GM12878 (cell line): ENCODE measurements at regions not wholly inside any gene's neighbourhood (a gene's known extent, or its start where the extent isn't known, plus 50 kb on each side); places are given as distances from the start of the nearest gene placed in this dataset.

ENCODE experiments used
- ATAC-seq: fragments of 200-7000 bp; cut with Tn5 transposase; 3 replicates; pipeline ENCODE4 v1.9.1; 2020; ENCODE audit warnings: mild to moderate bottlenecking, moderate library complexity
- BruUV-seq: library from RNA; stranded (reverse); fragments of 400-500 nt; replicated peaks from 2 replicates; lab custom pipeline; 2021; lab: Mats Ljungman, UMichigan
- CTCF ChIA-PET: fragments of 300-600 bp; sonication (Branson Sonifier 250); formaldehyde crosslinking; extraction: SDS; loops from one replicate; lab custom pipeline; 2021; ENCODE audit warnings: inconsistent platforms; lab: Yijun Ruan, JAX
- POLR2A ChIA-PET: fragments of 350-600 bp; formaldehyde crosslinking; extraction: SDS; loops from one replicate; lab custom pipeline; 2021; ENCODE audit warnings: inconsistent platforms; lab: Charles Lee
- RAD21 ChIA-PET: fragments of 300-600 bp; sonication (Branson Sonifier 250); formaldehyde crosslinking; loops from one replicate; lab custom pipeline; 2023; ENCODE audit warnings: antibody characterized with exemption; ENCODE audit not compliant: unreplicated experiment; lab: Charles Lee
- SMC1A ChIA-PET: fragments of 300-600 bp; sonication (Branson Sonifier 250); formaldehyde crosslinking; loops from one replicate; lab custom pipeline; 2023; ENCODE audit not compliant: unreplicated experiment, uncharacterized antibody; lab: Charles Lee
- DNase-seq: peaks from one replicate; pipeline ENCODE4 v3.0.0-alpha.2; 2011; ENCODE audit warnings: low read depth, low spot score
- FAIRE-seq: peaks from 3 replicates; lab custom pipeline; 2011; peaks lifted over from hg19 to GRCh38; lab: Jason Lieb, UNC
- H2AFZ ChIP-seq: 2 replicates; pipeline ENCODE4 v1.6.0; 2011; ENCODE audit warnings: low read depth, low read length, control low read depth; ENCODE audit not compliant: control insufficient read depth
- H3K27ac ChIP-seq: 2 replicates; pipeline ENCODE4 v1.5.1; 2011; ENCODE audit warnings: control low read depth; ENCODE audit not compliant: control insufficient read depth, insufficient read depth
- H3K27me3 ChIP-seq, 2 experiments: replicated peaks in 1 of 2; 2 replicates each; pipeline versions ENCODE4 v1.6.0 to v1.6.1; 2011; ENCODE audit warnings: low read length in 1 of 2; ENCODE audit not compliant: control insufficient read depth in 2 of 2, insufficient read depth in 2 of 2
- H3K36me3 ChIP-seq, 2 experiments: 2 replicates each; pipeline ENCODE4 v1.5.1; 2011; ENCODE audit warnings: low read length in 1 of 2; ENCODE audit not compliant: control insufficient read depth in 2 of 2, insufficient read depth in 2 of 2
- H3K4me1 ChIP-seq: 2 replicates; pipeline ENCODE4 v1.6.1; 2011; ENCODE audit warnings: mild to moderate bottlenecking, low read length, moderate library complexity, mixed read lengths; ENCODE audit not compliant: control insufficient read depth, insufficient read depth
- H3K4me2 ChIP-seq: 2 replicates; pipeline ENCODE4 v1.6.0; 2011; ENCODE audit warnings: control low read depth; ENCODE audit not compliant: control insufficient read depth, insufficient read depth
- H3K4me3 ChIP-seq: fragments of 200-600 bp; sonication (generic); 2 replicates; pipeline ENCODE4 v1.5.1; 2016
- H3K79me2 ChIP-seq: 2 replicates; pipeline ENCODE4 v1.6.0; 2011; ENCODE audit warnings: low read length; ENCODE audit not compliant: control insufficient read depth, insufficient read depth
- H3K9ac ChIP-seq: 2 replicates; pipeline ENCODE4 v1.8.0; 2011; ENCODE audit warnings: low read length, control low read depth, mixed read lengths; ENCODE audit not compliant: control insufficient read depth, insufficient read depth
- H3K9me3 ChIP-seq: replicated peaks from 3 replicates; pipeline ENCODE4 v1.5.1; 2011; ENCODE audit warnings: mild to moderate bottlenecking, low read length; ENCODE audit not compliant: control insufficient read depth, insufficient read depth
- H4K20me1 ChIP-seq: 2 replicates; pipeline ENCODE4 v1.6.0; 2011; ENCODE audit not compliant: control insufficient read depth, insufficient read depth
- ATF7 ChIP-seq: fragments of 450-650 bp; IDR thresholded peaks from 2 replicates; pipeline ENCODE4 v1.6.1; 2016; ENCODE audit warnings: low read depth, mild to moderate bottlenecking
- BMI1 ChIP-seq: fragments of 450-650 bp; IDR thresholded peaks from 2 replicates; pipeline ENCODE4 v1.6.1; 2016; ENCODE audit warnings: mild to moderate bottlenecking, moderate library complexity, borderline replicate concordance
- CBFB ChIP-seq: IDR thresholded peaks from 2 replicates; pipeline ENCODE4 v1.6.1; 2016; ENCODE audit warnings: antibody characterized with exemption, low read depth
- CBX3 ChIP-seq: fragments of 200-600 bp; sonication (generic); IDR thresholded peaks from 2 replicates; pipeline ENCODE4 v1.6.1; 2016; ENCODE audit warnings: low read depth, borderline replicate concordance
- CBX5 ChIP-seq: sonication (generic); IDR thresholded peaks from 2 replicates; pipeline ENCODE4 v1.6.1; 2016; ENCODE audit warnings: low read depth, moderate library complexity, mild to moderate bottlenecking, inconsistent platforms
- CEBPB ChIP-seq, 2 experiments: fragments of 150-350 bp in 1 of 2; IDR thresholded peaks; 2 replicates each; pipeline ENCODE4 v1.6.1; 2012 to 2014; ENCODE audit warnings: low read depth in 2 of 2, low read length in 2 of 2, borderline replicate concordance in 1 of 2, inconsistent platforms in 1 of 2
- ESRRA ChIP-seq: IDR thresholded peaks from 2 replicates; pipeline ENCODE4 v1.6.1; 2012; ENCODE audit warnings: mild to moderate bottlenecking, low read length, improper control_type of control experiment
- FOXK2 ChIP-seq: fragments of 450-650 bp; IDR thresholded peaks from 2 replicates; pipeline ENCODE4 v1.6.1; 2017; ENCODE audit warnings: mild to moderate bottlenecking, moderate library complexity
- FOXM1 ChIP-seq: IDR thresholded peaks from 2 replicates; pipeline ENCODE4 v1.6.1; 2012; ENCODE audit warnings: low read depth, mild to moderate bottlenecking, inconsistent platforms, low read length, moderate library complexity
- MXI1 ChIP-seq: fragments of 150-350 bp; IDR thresholded peaks from 2 replicates; pipeline ENCODE4 v1.6.1; 2011; ENCODE audit warnings: low read depth, mild to moderate bottlenecking, inconsistent platforms, low read length, improper control_type of control experiment
- POLR2AphosphoS2 ChIP-seq: IDR thresholded peaks from 2 replicates; pipeline ENCODE4 v1.6.1; 2011; ENCODE audit warnings: low read depth, mild to moderate bottlenecking, low read length, improper control_type of control experiment, moderate library complexity
- RUNX3 ChIP-seq: IDR thresholded peaks from 2 replicates; pipeline ENCODE4 v1.6.1; 2012; ENCODE audit warnings: low read length, inconsistent platforms
- SMAD5 ChIP-seq: IDR thresholded peaks from 2 replicates; pipeline ENCODE4 v1.6.1; 2016; ENCODE audit warnings: antibody characterized with exemption, low read depth
- SP1 ChIP-seq: IDR thresholded peaks from one replicate; pipeline ENCODE4 v1.6.1; 2011; ENCODE audit warnings: low read depth, low read length
- STAT3 ChIP-seq: IDR thresholded peaks from 2 replicates; pipeline ENCODE4 v1.6.1; 2011; ENCODE audit warnings: low read depth, low read length, improper control_type of control experiment
- WGBS: methylation state at CpG from one replicate; pipeline ENCODE4 v1.1.6; 2016; ENCODE audit warnings: low lambda C conversion rate; ENCODE audit not compliant: insufficient replicate concordance, insufficient coverage; ENCODE audit errors: missing lambda C conversion rate; 5-methylcytosine and 5-hydroxymethylcytosine counted together
- in situ Hi-C: fragments of 300-500 bp; cut with MboI; formaldehyde crosslinking; loops from 9 replicates; pipeline ENCODE4 v1.14.3; 2018; ENCODE audit warnings: mixed read lengths
- intact Hi-C: fragments of 100-400 bp; cut with micrococcal nuclease; formaldehyde crosslinking; loops from one replicate; pipeline ENCODE4 v1.14.2; 2022; ENCODE audit not compliant: unreplicated experiment
- TF ChIP-seq, protein P1 (sequence below): fragments of 450-650 bp; formaldehyde crosslinking; IDR thresholded peaks from 2 replicates; pipeline ENCODE4 v1.5.0; 2022; ENCODE audit warnings: mild to moderate bottlenecking, missing genetic modification characterization
- TF ChIP-seq, protein P2 (sequence below): IDR thresholded peaks from 2 replicates; pipeline ENCODE4 v1.6.1; 2011; ENCODE audit warnings: mild to moderate bottlenecking, low read depth, low read length, moderate library complexity; ENCODE audit not compliant: insufficient replicate concordance

DNA sequence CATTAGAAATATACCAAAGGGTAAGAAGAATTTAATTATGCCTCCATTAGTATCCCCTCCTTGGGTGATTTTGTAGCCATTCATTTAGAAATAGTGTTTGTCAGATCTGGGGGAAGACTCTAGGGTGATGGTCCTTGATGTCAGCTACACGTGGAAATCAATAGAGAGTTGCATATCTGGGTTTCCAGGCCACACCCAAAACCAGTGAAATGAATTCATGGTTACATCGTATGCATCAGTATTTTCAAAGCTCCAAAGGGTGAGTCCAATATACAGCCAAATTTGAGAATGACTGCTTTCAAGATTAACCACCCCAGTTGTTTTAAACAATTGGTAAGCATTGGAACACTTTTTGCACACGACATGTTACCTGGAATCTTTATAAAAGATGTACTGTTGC is 173.4 kb upstream of the SGCD start:
- POLR2A ChIA-PET, result no interaction called here
- intact Hi-C loops (no loop called here), in situ Hi-C loops (no loop called here)
- SMC1A ChIA-PET, result no interaction called here
- DNase-seq (no peak), FAIRE-seq (no peak), ATAC-seq (no peak)
- Histone ChIP-seq H3K4me1 (no peaks in the 10 kb centered on the region), H3K4me2 (no peak overlapping the region), H3K9me3 (no peaks in the 10 kb centered on the region), H3K27ac (no peak overlapping the region), H3K27me3 (no peaks in the 10 kb centered on the region; a peak in 1 of 4 replicates), H3K9ac (no peak overlapping the region), H2AFZ (no peak overlapping the region), H3K4me3 (no peak overlapping the region), H3K36me3 (no peaks in the 10 kb centered on the region), H4K20me1 (no peaks in the 10 kb centered on the region), H3K79me2 (no peaks in the 10 kb centered on the region)
- no TSS peak for BruUV-seq
- no peak for TF ChIP-seq MXI1
- TF ChIP-seq BMI1, result no peak
- no peak for TF ChIP-seq CBX3
- no peak for TF ChIP-seq CEBPB (IDR thresholded peaks at IDR 0.05; ENCODE audit: borderline replicate concordance in 1 of 2, low read depth in 2 of 2, low read length in 2 of 2)
- no peak for TF ChIP-seq CBX5
- TF ChIP-seq, protein P1, sequence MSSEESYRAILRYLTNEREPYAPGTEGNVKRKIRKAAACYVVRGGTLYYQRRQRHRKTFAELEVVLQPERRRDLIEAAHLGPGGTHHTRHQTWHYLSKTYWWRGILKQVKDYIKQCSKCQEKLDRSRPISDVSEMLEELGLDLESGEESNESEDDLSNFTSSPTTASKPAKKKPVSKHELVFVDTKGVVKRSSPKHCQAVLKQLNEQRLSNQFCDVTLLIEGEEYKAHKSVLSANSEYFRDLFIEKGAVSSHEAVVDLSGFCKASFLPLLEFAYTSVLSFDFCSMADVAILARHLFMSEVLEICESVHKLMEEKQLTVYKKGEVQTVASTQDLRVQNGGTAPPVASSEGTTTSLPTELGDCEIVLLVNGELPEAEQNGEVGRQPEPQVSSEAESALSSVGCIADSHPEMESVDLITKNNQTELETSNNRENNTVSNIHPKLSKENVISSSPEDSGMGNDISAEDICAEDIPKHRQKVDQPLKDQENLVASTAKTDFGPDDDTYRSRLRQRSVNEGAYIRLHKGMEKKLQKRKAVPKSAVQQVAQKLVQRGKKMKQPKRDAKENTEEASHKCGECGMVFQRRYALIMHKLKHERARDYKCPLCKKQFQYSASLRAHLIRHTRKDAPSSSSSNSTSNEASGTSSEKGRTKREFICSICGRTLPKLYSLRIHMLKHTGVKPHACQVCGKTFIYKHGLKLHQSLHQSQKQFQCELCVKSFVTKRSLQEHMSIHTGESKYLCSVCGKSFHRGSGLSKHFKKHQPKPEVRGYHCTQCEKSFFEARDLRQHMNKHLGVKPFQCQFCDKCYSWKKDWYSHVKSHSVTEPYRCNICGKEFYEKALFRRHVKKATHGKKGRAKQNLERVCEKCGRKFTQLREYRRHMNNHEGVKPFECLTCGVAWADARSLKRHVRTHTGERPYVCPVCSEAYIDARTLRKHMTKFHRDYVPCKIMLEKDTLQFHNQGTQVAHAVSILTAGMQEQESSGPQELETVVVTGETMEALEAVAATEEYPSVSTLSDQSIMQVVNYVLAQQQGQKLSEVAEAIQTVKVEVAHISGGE (CRISPR knock-in tag), result no peak
- no peak for TF ChIP-seq POLR2AphosphoS2
- TF ChIP-seq STAT3, result no peak
- TF ChIP-seq SP1, result no peak
- no peak for TF ChIP-seq CBFB
- no peak for TF ChIP-seq ATF7
- no peak for TF ChIP-seq ESRRA
- no peak for TF ChIP-seq SMAD5
- no peak for TF ChIP-seq FOXK2
- no peak for TF ChIP-seq FOXM1
- no peak for TF ChIP-seq RUNX3
- TF ChIP-seq, protein P2, sequence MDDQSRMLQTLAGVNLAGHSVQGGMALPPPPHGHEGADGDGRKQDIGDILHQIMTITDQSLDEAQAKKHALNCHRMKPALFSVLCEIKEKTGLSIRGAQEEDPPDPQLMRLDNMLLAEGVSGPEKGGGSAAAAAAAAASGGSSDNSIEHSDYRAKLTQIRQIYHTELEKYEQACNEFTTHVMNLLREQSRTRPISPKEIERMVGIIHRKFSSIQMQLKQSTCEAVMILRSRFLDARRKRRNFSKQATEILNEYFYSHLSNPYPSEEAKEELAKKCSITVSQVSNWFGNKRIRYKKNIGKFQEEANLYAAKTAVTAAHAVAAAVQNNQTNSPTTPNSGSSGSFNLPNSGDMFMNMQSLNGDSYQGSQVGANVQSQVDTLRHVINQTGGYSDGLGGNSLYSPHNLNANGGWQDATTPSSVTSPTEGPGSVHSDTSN, result no peak
- WGBS, result 22% methylated on average over 3 of the region's 3 CpGs
- CTCF ChIA-PET, result no interaction called here
- RAD21 ChIA-PET, result no interaction called here
